Caco-2 (cell line): ENCODE measurements at regions not wholly inside any gene's neighbourhood (a gene's known extent, or its start where the extent isn't known, plus 50 kb on each side); places are given as distances from the start of the nearest gene placed in this dataset.

Source experiments
- BruUV-seq: library from RNA; stranded (reverse); fragments of 400-500 nt; replicated peaks from 2 replicates; lab custom pipeline; 2021; lab: Mats Ljungman, UMichigan
- CTCF ChIA-PET: fragments of 300-600 bp; sonication (Branson Sonifier 250); formaldehyde crosslinking; loops from one replicate; lab custom pipeline; 2022; ENCODE audit warnings: antibody characterized with exemption; lab: Charles Lee
- POLR2A ChIA-PET: fragments of 300-600 bp; sonication (Branson Sonifier 250); formaldehyde crosslinking; loops from one replicate; lab custom pipeline; 2022; ENCODE audit warnings: antibody characterized with exemption; lab: Charles Lee
- DNase-seq, 2 experiments: peaks; one replicate each; pipeline versions ENCODE4 v3.0.0 to v3.0.0-alpha.2; 2020 to 2022
- H3K27me3 ChIP-seq: replicated peaks from 2 replicates; pipeline ENCODE4 v1.6.0; 2011; ENCODE audit warnings: low read length; ENCODE audit not compliant: control insufficient read depth, insufficient read depth
- H3K36me3 ChIP-seq: 2 replicates; pipeline ENCODE4 v1.5.1; 2011; ENCODE audit warnings: low read length; ENCODE audit not compliant: control insufficient read depth, insufficient read depth
- H3K4me1 ChIP-seq: fragments of 250-450 bp; sonication (Bioruptor Pico); 2 replicates; pipeline ENCODE4 v1.5.1; 2020; ENCODE audit warnings: mild to moderate bottlenecking
- H3K4me3 ChIP-seq: 2 replicates; pipeline ENCODE4 v1.5.1; 2011; ENCODE audit warnings: low read depth, mild to moderate bottlenecking, control low read depth, low read length
- H3K9me3 ChIP-seq: fragments of 250-450 bp; sonication (Bioruptor Pico); 2 replicates; pipeline ENCODE4 v1.5.1; 2020; ENCODE audit warnings: mild to moderate bottlenecking, moderate library complexity
- H3K27ac Mint-ChIP-seq: one replicate; pipeline ENCODE4 v1.8.0; 2022; ENCODE audit warnings: mixed read lengths; ENCODE audit not compliant: unreplicated experiment
- H3K27me3 Mint-ChIP-seq: one replicate; pipeline ENCODE4 v1.8.0; 2022; ENCODE audit warnings: mixed read lengths; ENCODE audit not compliant: insufficient read depth, unreplicated experiment
- H3K36me3 Mint-ChIP-seq: one replicate; pipeline ENCODE4 v1.8.0; 2022; ENCODE audit warnings: mild to moderate bottlenecking, mixed read lengths; ENCODE audit not compliant: insufficient read depth, unreplicated experiment
- H3K4me1 Mint-ChIP-seq: one replicate; pipeline ENCODE4 v1.8.0; 2022; ENCODE audit warnings: low read depth, mixed read lengths; ENCODE audit not compliant: unreplicated experiment
- H3K4me3 Mint-ChIP-seq: one replicate; pipeline ENCODE4 v1.8.0; 2022; ENCODE audit warnings: mild to moderate bottlenecking, moderate library complexity, mixed read lengths; ENCODE audit not compliant: unreplicated experiment
- H3K9me3 Mint-ChIP-seq: one replicate; pipeline ENCODE4 v1.8.0; 2022; ENCODE audit warnings: mixed read lengths; ENCODE audit not compliant: unreplicated experiment
- intact Hi-C: fragments of 100-400 bp; cut with micrococcal nuclease; formaldehyde crosslinking; loops from one replicate; pipeline ENCODE4 v1.10.0; 2022; ENCODE audit not compliant: unreplicated experiment
- TF ChIP-seq, protein P1 (sequence below), 2 experiments: fragments of 200-600 bp in 1 of 2; IDR thresholded peaks; 1 replicate in 1 of 2; 2 replicates in 1 of 2; pipeline versions ENCODE4 v1.5.1 to v1.8.0; 2011 to 2022; ENCODE audit warnings: antibody characterized with exemption in 1 of 2, control low read depth in 1 of 2, inconsistent platforms in 1 of 2, low read depth in 1 of 2, low read length in 1 of 2, mild to moderate bottlenecking in 1 of 2, moderate library complexity in 1 of 2; ENCODE audit not compliant: insufficient read depth in 1 of 2, severe bottlenecking in 1 of 2, unreplicated experiment in 1 of 2

DNA sequence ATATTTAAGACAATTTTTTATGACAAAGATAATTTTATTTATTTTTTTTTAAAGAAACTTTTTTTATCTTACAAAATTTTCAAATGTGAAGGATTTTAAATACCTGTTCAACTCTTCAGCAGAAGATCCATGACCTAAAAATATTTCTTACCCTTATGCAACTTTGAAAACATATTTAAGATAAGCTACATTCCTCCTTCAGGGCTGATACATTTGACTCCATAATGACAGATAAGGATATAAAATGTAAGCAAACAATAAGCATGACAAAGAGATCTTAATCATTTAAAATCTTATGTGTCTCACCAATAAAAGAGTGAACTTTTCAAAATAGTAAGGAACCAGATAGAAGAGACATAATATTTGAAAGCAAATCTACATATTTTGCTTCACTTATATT, 1138.2 kb upstream of the CDH18 start:
- Mint-ChIP-seq H3K4me1 (no peaks in the 10 kb centered on the region), H3K27me3 (peaks cover 2% of the 10 kb centered on the region), H3K4me3 (no peak overlapping the region), H3K36me3 (no peaks in the 10 kb centered on the region), H3K9me3 (no peaks in the 10 kb centered on the region), H3K27ac (no peak overlapping the region)
- no peaks in the 10 kb centered on the region for H3K9me3 ChIP-seq
- H3K27me3 ChIP-seq: no peaks in the 10 kb centered on the region
- ChIA-PET CTCF (no interaction called here), POLR2A (no interaction called here)
- intact Hi-C loops: no loop called here
- H3K4me3 ChIP-seq: no peak overlapping the region
- no peaks in the 10 kb centered on the region for H3K4me1 ChIP-seq
- no TSS peak for BruUV-seq
- TF ChIP-seq, protein P1, sequence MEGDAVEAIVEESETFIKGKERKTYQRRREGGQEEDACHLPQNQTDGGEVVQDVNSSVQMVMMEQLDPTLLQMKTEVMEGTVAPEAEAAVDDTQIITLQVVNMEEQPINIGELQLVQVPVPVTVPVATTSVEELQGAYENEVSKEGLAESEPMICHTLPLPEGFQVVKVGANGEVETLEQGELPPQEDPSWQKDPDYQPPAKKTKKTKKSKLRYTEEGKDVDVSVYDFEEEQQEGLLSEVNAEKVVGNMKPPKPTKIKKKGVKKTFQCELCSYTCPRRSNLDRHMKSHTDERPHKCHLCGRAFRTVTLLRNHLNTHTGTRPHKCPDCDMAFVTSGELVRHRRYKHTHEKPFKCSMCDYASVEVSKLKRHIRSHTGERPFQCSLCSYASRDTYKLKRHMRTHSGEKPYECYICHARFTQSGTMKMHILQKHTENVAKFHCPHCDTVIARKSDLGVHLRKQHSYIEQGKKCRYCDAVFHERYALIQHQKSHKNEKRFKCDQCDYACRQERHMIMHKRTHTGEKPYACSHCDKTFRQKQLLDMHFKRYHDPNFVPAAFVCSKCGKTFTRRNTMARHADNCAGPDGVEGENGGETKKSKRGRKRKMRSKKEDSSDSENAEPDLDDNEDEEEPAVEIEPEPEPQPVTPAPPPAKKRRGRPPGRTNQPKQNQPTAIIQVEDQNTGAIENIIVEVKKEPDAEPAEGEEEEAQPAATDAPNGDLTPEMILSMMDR (IDR thresholded peaks at IDR 0.05; ENCODE audit: insufficient read depth in 1 of 2, low read depth in 1 of 2, low read length in 1 of 2, severe bottlenecking in 1 of 2, unreplicated experiment in 1 of 2): no peak
- no peak for DNase-seq
- no peaks in the 10 kb centered on the region for H3K36me3 ChIP-seq

GRCh38 chr5:21125238-21125983, 1137.4 kb upstream of the CDH18 start:
- Histone ChIP-seq H3K27me3 (no peaks in the 10 kb centered on the region), H3K9me3 (no peaks in the 10 kb centered on the region), H3K4me3 (no peak overlapping the region), H3K4me1 (no peaks in the 10 kb centered on the region), H3K36me3 (no peaks in the 10 kb centered on the region)
- Mint-ChIP-seq H3K4me3 (no peak overlapping the region), H3K4me1 (no peaks in the 10 kb centered on the region), H3K36me3 (no peaks in the 10 kb centered on the region), H3K27me3 (peaks cover 2% of the 10 kb centered on the region), H3K27ac (no peak overlapping the region), H3K9me3 (no peaks in the 10 kb centered on the region)
- ChIA-PET POLR2A (no interaction called here), CTCF (no interaction called here)
- no TSS peak for BruUV-seq
- DNase-seq: no peak
- intact Hi-C loops: no loop called here
- TF ChIP-seq, protein P1 (IDR thresholded peaks at IDR 0.05; ENCODE audit: insufficient read depth in 1 of 2, low read depth in 1 of 2, low read length in 1 of 2, severe bottlenecking in 1 of 2, unreplicated experiment in 1 of 2): no peak

GRCh38 chr5:21121213-21121612, 1133.2 kb upstream of the CDH18 start:
- Mint-ChIP-seq H3K36me3 (no peaks in the 10 kb centered on the region), H3K4me3 (no peak overlapping the region), H3K9me3 (no peaks in the 10 kb centered on the region), H3K27me3 (peaks cover 2% of the 10 kb centered on the region), H3K4me1 (no peaks in the 10 kb centered on the region), H3K27ac (no peak overlapping the region)
- Histone ChIP-seq H3K4me1 (no peaks in the 10 kb centered on the region), H3K4me3 (no peak overlapping the region), H3K9me3 (no peaks in the 10 kb centered on the region), H3K36me3 (no peaks in the 10 kb centered on the region), H3K27me3 (no peaks in the 10 kb centered on the region)
- TF ChIP-seq, protein P1 (IDR thresholded peaks at IDR 0.05; ENCODE audit: insufficient read depth in 1 of 2, low read depth in 1 of 2, low read length in 1 of 2, severe bottlenecking in 1 of 2, unreplicated experiment in 1 of 2): no peak
- CTCF ChIA-PET: no interaction called here
- POLR2A ChIA-PET: no interaction called here
- no TSS peak for BruUV-seq
- no peak for DNase-seq
- intact Hi-C loops: no loop called here
